ENCODE measurements at regions not wholly inside any gene's neighbourhood (a gene's known extent, or its start where the extent isn't known, plus 50 kb on each side); places are given as distances from the start of the nearest gene placed in this dataset.

GRCh38 chr1:114342376-114342775 is 168.6 kb downstream of the TRIM33 start:
- no peak for DNase-seq (ENCODE audit: low read depth in 3 of 3)

- DNase-seq (ENCODE audit: low read depth in 3 of 3) = no peak
Measured at GRCh38 chr1:114341856-114342255, 169.1 kb downstream of the TRIM33 start.

GRCh38 chr1:114341299-114341698 is 169.7 kb downstream of the TRIM33 start:
- no peak for DNase-seq (ENCODE audit: low read depth in 3 of 3)

GRCh38 chr1:114340892-114341291 is 170.1 kb downstream of the TRIM33 start:
- DNase-seq (ENCODE audit: low read depth in 3 of 3) = no peak

- DNase-seq (ENCODE audit: low read depth in 3 of 3) = no peak
Measured at GRCh38 chr1:114339379-114339778, 171.6 kb downstream of the TRIM33 start.

GRCh38 chr1:114338191-114338890 is 172.7 kb downstream of the TRIM33 start:
- DNase-seq (ENCODE audit: low read depth in 3 of 3) = no peak

- DNase-seq (ENCODE audit: low read depth in 3 of 3) = no peak
Measured at GRCh38 chr1:114337417-114337816, 173.6 kb downstream of the TRIM33 start.

GRCh38 chr1:114336360-114336759 is 174.6 kb downstream of the TRIM33 start:
- no peak for DNase-seq (ENCODE audit: low read depth in 3 of 3)

- DNase-seq (ENCODE audit: low read depth in 3 of 3) = no peak
Measured at GRCh38 chr1:114335273-114335672, 175.7 kb downstream of the TRIM33 start.

GRCh38 chr1:114334297-114334696 is 176.7 kb downstream of the TRIM33 start:
- DNase-seq (ENCODE audit: low read depth in 3 of 3) = no peak

- no peak for DNase-seq (ENCODE audit: low read depth in 3 of 3)
Measured at GRCh38 chr1:114333690-114334089, 177.3 kb downstream of the TRIM33 start.

GRCh38 chr1:114331936-114332335 is 178.3 kb upstream of the SYT6 start:
- no peak for DNase-seq (ENCODE audit: low read depth in 3 of 3)

- DNase-seq (ENCODE audit: low read depth in 3 of 3) = no peak
Measured at GRCh38 chr1:114330451-114330983, 176.8 kb upstream of the SYT6 start.

GRCh38 chr1:114328361-114328904 is 174.8 kb upstream of the SYT6 start:
- DNase-seq (ENCODE audit: low read depth in 3 of 3) = no peak

- DNase-seq (ENCODE audit: low read depth in 3 of 3) = no peak
Measured at GRCh38 chr1:114324662-114324965, 170.9 kb upstream of the SYT6 start.

- no peak for DNase-seq (ENCODE audit: low read depth in 3 of 3)
Measured at GRCh38 chr1:114323959-114324661, 170.4 kb upstream of the SYT6 start.

- no peak for DNase-seq (ENCODE audit: low read depth in 3 of 3)
Measured at GRCh38 chr1:114322734-114323133, 169.1 kb upstream of the SYT6 start.

- DNase-seq (ENCODE audit: low read depth in 3 of 3) = no peak
Measured at GRCh38 chr1:114322207-114322606, 168.5 kb upstream of the SYT6 start.

- DNase-seq (ENCODE audit: low read depth in 3 of 3) = no peak
Measured at GRCh38 chr1:114320586-114320985, 166.9 kb upstream of the SYT6 start.

GRCh38 chr1:114319418-114319817 is 165.7 kb upstream of the SYT6 start:
- no peak for DNase-seq (ENCODE audit: low read depth in 3 of 3)

- DNase-seq (ENCODE audit: low read depth in 3 of 3) = no peak
Measured at GRCh38 chr1:114318961-114319360, 165.3 kb upstream of the SYT6 start.

- no peak for DNase-seq (ENCODE audit: low read depth in 3 of 3)
Measured at GRCh38 chr1:114316204-114316603, 162.5 kb upstream of the SYT6 start.

GRCh38 chr1:114315631-114316030 is 162.0 kb upstream of the SYT6 start:
- no peak for DNase-seq (ENCODE audit: low read depth in 3 of 3)

All from stimulated activated CD4-positive, alpha-beta T cell treated with anti-CD3 and anti-CD28 coated beads, TNF-alpha, amount 100 ng/mL, for 48 hours (primary cell).